ENCODE measurements at regions not wholly inside any gene's neighbourhood (a gene's known extent, or its start where the extent isn't known, plus 50 kb on each side); places are given as distances from the start of the nearest gene placed in this dataset.

- TF ChIP-seq CTCF (IDR thresholded peaks at IDR 0.05): no peak
- TF ChIP-seq ATOH8 (CRISPR knock-in tag; IDR thresholded peaks at IDR 0.05; ENCODE audit: low read depth): no peak
- TF ChIP-seq TP53 (CRISPR knock-in tag; IDR thresholded peaks at IDR 0.05): no peak
- no peak for TF ChIP-seq CHD2 (IDR thresholded peaks at IDR 0.05; ENCODE audit: low read length, partially characterized antibody)
- TF ChIP-seq HEYL (CRISPR knock-in tag; IDR thresholded peaks at IDR 0.05): no peak
Observed at GRCh38 chr1:29603622-29604021, 367.3 kb downstream of the PTPRU start (continued).

GRCh38 chr1:29602203-29602602, 365.9 kb downstream of the PTPRU start:
- Histone ChIP-seq H3K4me1 (no peaks in the 10 kb centered on the region), H3K9me3 (no peaks in the 10 kb centered on the region), H3K4me3 (no peak overlapping the region), H3K4me2 (no peak overlapping the region), H3K27ac (no peak overlapping the region)
- TF ChIP-seq HES2 (IDR thresholded peaks at IDR 0.05) (no peak), CBX2 (IDR thresholded peaks at IDR 0.05; ENCODE audit: borderline replicate concordance, low read depth) (no peak), POLR2A (IDR thresholded peaks at IDR 0.05; ENCODE audit: low read length) (no peak), RARB (CRISPR knock-in tag; IDR thresholded peaks at IDR 0.05) (no peak), SMC3 (IDR thresholded peaks at IDR 0.05) (no peak), EP300 (IDR thresholded peaks at IDR 0.05) (no peak), CBX8 (IDR thresholded peaks at IDR 0.05) (no peak), EHF (CRISPR knock-in tag; IDR thresholded peaks at IDR 0.05) (no peak), CHD4 (IDR thresholded peaks at IDR 0.05; ENCODE audit: borderline replicate concordance) (no peak), HMGXB4 (CRISPR knock-in tag; IDR thresholded peaks at IDR 0.05; ENCODE audit: borderline replicate concordance) (no peak), ZC3H11A (IDR thresholded peaks at IDR 0.05) (no peak), KDM1A (IDR thresholded peaks at IDR 0.05; ENCODE audit: low read depth) (no peak), RNF2 (IDR thresholded peaks at IDR 0.05; ENCODE audit: borderline replicate concordance, low read depth) (no peak), HOXB13 (CRISPR knock-in tag; IDR thresholded peaks at IDR 0.05; ENCODE audit: low read depth) (no peak), CHD2 (IDR thresholded peaks at IDR 0.05; ENCODE audit: low read length, partially characterized antibody) (no peak), E2F6 (IDR thresholded peaks at IDR 0.05; ENCODE audit: borderline replicate concordance, low read depth) (no peak), RCOR1 (IDR thresholded peaks at IDR 0.05; ENCODE audit: low read depth, low read length) (no peak), KDM5A (IDR thresholded peaks at IDR 0.05) (no peak)
- no peak for ATAC-seq
- DNase-seq (ENCODE audit: low read depth in 1 of 2, low spot score in 1 of 2): no peak
- WGBS (ENCODE audit: missing lambda C conversion rate): 33% methylated on average over 3 of the region's 3 CpGs
- FAIRE-seq: no peak
- ChIA-PET CTCF (interaction anchor here (0.8 kb wide), 1 partner anchor 21 kb away, joined by 3 read pairs; no protein-coding TSS in a partner anchor), POLR2A (no interaction called here)

- Histone ChIP-seq H3K4me3 (no peak overlapping the region), H3K27ac (no peak overlapping the region), H3K9me3 (no peaks in the 10 kb centered on the region), H3K4me2 (no peak overlapping the region), H3K4me1 (no peaks in the 10 kb centered on the region)
- WGBS (ENCODE audit: missing lambda C conversion rate): 0% methylated on average over 3 of the region's 3 CpGs
- no peak for FAIRE-seq
- POLR2A ChIA-PET: no interaction called here
- TF ChIP-seq CBX8 (IDR thresholded peaks at IDR 0.05): no peak
- TF ChIP-seq ZFP36 (IDR thresholded peaks at IDR 0.05; ENCODE audit: borderline replicate concordance, partially characterized antibody): no peak
- DNase-seq (ENCODE audit: low read depth in 1 of 2, low spot score in 1 of 2): no peak
- CTCF ChIA-PET: no interaction called here
- ATAC-seq: no peak
Observed at GRCh38 chr1:29601021-29601420, 364.7 kb downstream of the PTPRU start.
